ENCODE measurements at regions not wholly inside any gene's neighbourhood (a gene's known extent, or its start where the extent isn't known, plus 50 kb on each side); places are given as distances from the start of the nearest gene placed in this dataset.

GRCh38 chr2:122993592-122993991 is 1031.5 kb upstream of the CNTNAP5 start:
- DNase-seq (ENCODE audit: low spot score): no peak

GRCh38 chr2:122999258-122999657 is 1025.8 kb upstream of the CNTNAP5 start:
- no peak for DNase-seq (ENCODE audit: low spot score)

GRCh38 chr2:122999821-123000220 is 1025.3 kb upstream of the CNTNAP5 start:
- DNase-seq (ENCODE audit: low spot score): no peak

- DNase-seq (ENCODE audit: low spot score): no peak
Observed at GRCh38 chr2:123002660-123003248, 1022.3 kb upstream of the CNTNAP5 start.

- no peak for DNase-seq (ENCODE audit: low spot score)
Observed at GRCh38 chr2:123015186-123015585, 1009.9 kb upstream of the CNTNAP5 start.

GRCh38 chr2:123035541-123035940 is 989.5 kb upstream of the CNTNAP5 start:
- no peak for DNase-seq (ENCODE audit: low spot score)

- DNase-seq (ENCODE audit: low spot score): no peak
Observed at GRCh38 chr2:123036300-123036699, 988.8 kb upstream of the CNTNAP5 start.

GRCh38 chr2:123040506-123040905 is 984.6 kb upstream of the CNTNAP5 start:
- DNase-seq (ENCODE audit: low spot score): no peak

- no peak for DNase-seq (ENCODE audit: low spot score)
Observed at GRCh38 chr2:123043458-123043857, 981.6 kb upstream of the CNTNAP5 start.

- no peak for DNase-seq (ENCODE audit: low spot score)
Observed at GRCh38 chr2:123045713-123046112, 979.4 kb upstream of the CNTNAP5 start.

GRCh38 chr2:123047186-123047585 is 977.9 kb upstream of the CNTNAP5 start:
- no peak for DNase-seq (ENCODE audit: low spot score)

- no peak for DNase-seq (ENCODE audit: low spot score)
Observed at GRCh38 chr2:123051136-123051535, 974.0 kb upstream of the CNTNAP5 start.

GRCh38 chr2:123061534-123061933 is 963.6 kb upstream of the CNTNAP5 start:
- no peak for DNase-seq (ENCODE audit: low spot score)

GRCh38 chr2:123073371-123073770 is 951.7 kb upstream of the CNTNAP5 start:
- DNase-seq (ENCODE audit: low spot score): no peak

- DNase-seq (ENCODE audit: low spot score): no peak
Observed at GRCh38 chr2:123073956-123074355, 951.1 kb upstream of the CNTNAP5 start.

GRCh38 chr2:123077101-123077500 is 948.0 kb upstream of the CNTNAP5 start:
- no peak for DNase-seq (ENCODE audit: low spot score)

- DNase-seq (ENCODE audit: low spot score): no peak
Observed at GRCh38 chr2:123080331-123080730, 944.8 kb upstream of the CNTNAP5 start.

GRCh38 chr2:123085484-123085883 is 939.6 kb upstream of the CNTNAP5 start:
- no peak for DNase-seq (ENCODE audit: low spot score)

- no peak for DNase-seq (ENCODE audit: low spot score)
Observed at GRCh38 chr2:123086613-123087385, 938.3 kb upstream of the CNTNAP5 start.

GRCh38 chr2:123091471-123091870 is 933.6 kb upstream of the CNTNAP5 start:
- no peak for DNase-seq (ENCODE audit: low spot score)

GRCh38 chr2:123093199-123093598 is 931.9 kb upstream of the CNTNAP5 start:
- DNase-seq (ENCODE audit: low spot score): no peak

- DNase-seq (ENCODE audit: low spot score): no peak
Observed at GRCh38 chr2:123095219-123095835, 929.8 kb upstream of the CNTNAP5 start.

GRCh38 chr2:123098619-123099018 is 926.5 kb upstream of the CNTNAP5 start:
- DNase-seq (ENCODE audit: low spot score): no peak
